K562 (cell line): ENCODE measurements at regions not wholly inside any gene's neighbourhood (a gene's known extent, or its start where the extent isn't known, plus 50 kb on each side); places are given as distances from the start of the nearest gene placed in this dataset.

Experiments used
- ATAC-seq: fragments of 200-7000 bp; cut with Tn5 transposase; 3 replicates; pipeline ENCODE4 v1.9.1; 2020; ENCODE audit warnings: moderate library complexity
- BruUV-seq: library from RNA; stranded (reverse); fragments of 400-500 nt; replicated peaks from 2 replicates; lab custom pipeline; 2021; lab: Mats Ljungman, UMichigan
- CTCF ChIA-PET: fragments of 300-600 bp; formaldehyde crosslinking; extraction: SDS; loops from one replicate; lab custom pipeline; 2021; ENCODE audit warnings: low intra/inter-chr PET ratio; lab: Yijun Ruan, JAX
- POLR2A ChIA-PET: fragments of 300-600, 350-650 bp; sonication (Branson Sonifier 250); formaldehyde crosslinking; extraction: SDS; loops from one replicate; lab custom pipeline; 2021; ENCODE audit warnings: antibody characterized with exemption, inconsistent platforms; lab: Yijun Ruan, JAX
- DNase-seq, 4 experiments: peaks; one replicate each; pipeline versions ENCODE4 v3.0.0 to v3.0.0-alpha.2; 2011 to 2018; ENCODE audit warnings: low spot score in 3 of 4, mixed read lengths in 3 of 4; ENCODE audit errors: extremely low read depth in 1 of 4
- FAIRE-seq: peaks from 2 replicates; lab custom pipeline; 2011; peaks lifted over from hg19 to GRCh38; lab: Jason Lieb, UNC
- H2AFZ ChIP-seq: 2 replicates; pipeline ENCODE4 v1.6.0; 2011; ENCODE audit warnings: low read depth, low read length, control low read depth, inconsistent platforms
- H3K27ac ChIP-seq: fragments of 200-600 bp; 3 replicates; pipeline ENCODE4 v1.8.0; 2011; ENCODE audit warnings: low read depth, mild to moderate bottlenecking, control low read depth, inconsistent platforms, low read length, moderate library complexity, mixed read lengths; ENCODE audit errors: extremely low read depth
- H3K27me3 ChIP-seq, 2 experiments: fragments of 300-600 bp in 1 of 2; 2 replicates in 1 of 2; 3 replicates in 1 of 2; pipeline versions ENCODE4 v1.6.0 to v1.8.0; 2011; ENCODE audit warnings: inconsistent platforms in 2 of 2, low read length in 2 of 2, mild to moderate bottlenecking in 1 of 2, mixed read lengths in 1 of 2, moderate library complexity in 1 of 2; ENCODE audit not compliant: control insufficient read depth in 2 of 2, insufficient read depth in 2 of 2
- H3K36me3 ChIP-seq: fragments of 300-600 bp; 3 replicates; pipeline ENCODE4 v1.8.0; 2011; ENCODE audit warnings: mild to moderate bottlenecking, low read length, inconsistent platforms; ENCODE audit not compliant: control insufficient read depth, insufficient read depth
- H3K4me1 ChIP-seq, 2 experiments: fragments of 200-600 bp in 1 of 2; replicated peaks in 1 of 2; 2 replicates in 1 of 2; 3 replicates in 1 of 2; pipeline versions ENCODE4 v1.5.1 to v1.8.0; 2011; ENCODE audit warnings: inconsistent platforms in 2 of 2, low read length in 2 of 2, mild to moderate bottlenecking in 1 of 2, mixed read lengths in 1 of 2, moderate library complexity in 1 of 2; ENCODE audit not compliant: control insufficient read depth in 2 of 2, insufficient read depth in 2 of 2
- H3K4me2 ChIP-seq: 2 replicates; pipeline ENCODE4 v1.6.1; 2011; ENCODE audit warnings: low read length, control low read depth, inconsistent platforms, mixed read lengths; ENCODE audit not compliant: insufficient read depth
- H3K4me3 ChIP-seq: fragments of 200-600 bp; sonication (generic), shearing (Covaris generic); 2 replicates; pipeline ENCODE4 v1.5.1; 2016; ENCODE audit warnings: control low read depth, inconsistent platforms
- H3K79me2 ChIP-seq: fragments of 200-600 bp; 3 replicates; pipeline ENCODE4 v1.8.0; 2011; ENCODE audit warnings: low read length, inconsistent platforms; ENCODE audit not compliant: control insufficient read depth, insufficient read depth
- H3K9ac ChIP-seq, 2 experiments: 2 replicates each; pipeline versions ENCODE4 v1.6.0 to v1.6.1; 2011; ENCODE audit warnings: low read depth in 2 of 2, low read length in 2 of 2, control low read depth in 1 of 2, inconsistent platforms in 1 of 2, mild to moderate bottlenecking in 1 of 2, mixed read lengths in 1 of 2; ENCODE audit not compliant: insufficient read depth in 1 of 2
- H3K9me1 ChIP-seq: one replicate; pipeline ENCODE4 v1.6.0; 2011; ENCODE audit warnings: inconsistent platforms, mild to moderate bottlenecking, low read length, moderate library complexity; ENCODE audit not compliant: control insufficient read depth, insufficient read depth
- H3K9me3 ChIP-seq: replicated peaks from 2 replicates; pipeline ENCODE4 v1.5.1; 2011; ENCODE audit warnings: low read depth, low read length, inconsistent platforms; ENCODE audit not compliant: control insufficient read depth, insufficient read depth
- H4K20me1 ChIP-seq: replicated peaks from 2 replicates; pipeline ENCODE4 v1.6.1; 2011; ENCODE audit warnings: low read length, inconsistent platforms, mixed read lengths; ENCODE audit not compliant: control insufficient read depth, insufficient read depth
- ADNP ChIP-seq: fragments of 200-800 bp; sonication (Bioruptor generic); IDR thresholded peaks from 2 replicates; pipeline ENCODE4 v1.6.1; 2016; ENCODE audit warnings: missing genetic modification characterization, missing compliant biosample characterization
- CBX8 ChIP-seq: fragments of 200-600 bp; sonication (generic); IDR thresholded peaks from 2 replicates; pipeline ENCODE4 v1.6.1; 2012; ENCODE audit warnings: borderline replicate concordance, mixed run types, low read depth, mild to moderate bottlenecking, moderate library complexity, mixed read lengths, low read length, control low read depth, inconsistent platforms; ENCODE audit not compliant: poor library complexity, severe bottlenecking; ENCODE audit errors: extremely low read depth
- DACH1 ChIP-seq: fragments of 450-650 bp; IDR thresholded peaks from 2 replicates; pipeline ENCODE4 v1.6.1; 2018; ENCODE audit not compliant: partially characterized antibody
- SLC30A9 ChIP-seq: fragments of 250-450 bp; sonication (Bioruptor Pico); IDR thresholded peaks from 2 replicates; pipeline ENCODE4 v1.8.0; 2022; ENCODE audit warnings: mild to moderate bottlenecking, moderate library complexity
- THRAP3 ChIP-seq: fragments of 450-650 bp; IDR thresholded peaks from 2 replicates; pipeline ENCODE4 v1.6.1; 2016; ENCODE audit warnings: mild to moderate bottlenecking, inconsistent platforms, borderline replicate concordance
- TSC22D4 ChIP-seq: fragments of 450-650 bp; IDR thresholded peaks from 2 replicates; pipeline ENCODE4 v1.6.1; 2016; ENCODE audit warnings: missing genetic modification characterization, missing biosample characterization, control low read depth
- ZNF174 ChIP-seq: fragments of 250-450 bp; sonication (Bioruptor Pico); IDR thresholded peaks from 2 replicates; pipeline ENCODE4 v1.4.0; 2020; ENCODE audit warnings: mild to moderate bottlenecking
- WGBS: fragments of 100-300 bp; shearing (Covaris generic); methylation state at CpG from one replicate; pipeline ENCODE4 v1.1.6; 2016; ENCODE audit warnings: low coverage, mixed read lengths; ENCODE audit not compliant: insufficient coverage; ENCODE audit errors: missing lambda C conversion rate; 5-methylcytosine and 5-hydroxymethylcytosine counted together
- in situ Hi-C: fragments of 300-500 bp; cut with MboI; formaldehyde crosslinking; loops from 4 replicates; pipeline ENCODE4 v1.15.0; 2018; ENCODE audit warnings: inconsistent platforms, mixed read lengths
- intact Hi-C: fragments of 100-400 bp; cut with micrococcal nuclease; formaldehyde crosslinking; loops from 2 replicates; pipeline ENCODE4 v1.14.2; 2022
- TF ChIP-seq, protein P1 (sequence below): sonication (generic); formaldehyde crosslinking; IDR thresholded peaks from 2 replicates; pipeline ENCODE4 v1.8.0; 2022; ENCODE audit warnings: mild to moderate bottlenecking, low read depth, missing genetic modification reagents

- FAIRE-seq: no peak
- Histone ChIP-seq H3K36me3 (no peaks in the 10 kb centered on the region), H3K4me2 (no peak overlapping the region), H3K4me1 (no peaks in the 10 kb centered on the region), H3K9me1 (no peaks in the 10 kb centered on the region), H3K9me3 (no peaks in the 10 kb centered on the region), H3K27ac (no peak overlapping the region), H3K4me3 (no peak overlapping the region), H3K79me2 (no peaks in the 10 kb centered on the region), H3K27me3 (peaks cover 3 to 29% of the 10 kb centered on the region in 2 experiments; a peak in 3 of 5 replicates), H4K20me1 (no peaks in the 10 kb centered on the region), H2AFZ (no peak overlapping the region), H3K9ac (no peak overlapping the region)
- no TSS peak for BruUV-seq
- in situ Hi-C loops: no loop called here
- WGBS: under 1% methylated on average over 13 of the region's 13 CpGs
- TF ChIP-seq SLC30A9: no peak
- CTCF ChIA-PET: no interaction called here
- DNase-seq: no peak
- POLR2A ChIA-PET: interaction anchor here (0.8 to 1.2 kb wide), 4 partner anchors 11 to 18 kb away, joined by 3 to 4 read pairs (median 4); no protein-coding TSS in a partner anchor
- intact Hi-C loops: no loop called here
- ATAC-seq: no peak
These were observed 70.1 kb upstream of the MEF2A start for GRCh38 chr15:99495430-99496301.

DNA sequence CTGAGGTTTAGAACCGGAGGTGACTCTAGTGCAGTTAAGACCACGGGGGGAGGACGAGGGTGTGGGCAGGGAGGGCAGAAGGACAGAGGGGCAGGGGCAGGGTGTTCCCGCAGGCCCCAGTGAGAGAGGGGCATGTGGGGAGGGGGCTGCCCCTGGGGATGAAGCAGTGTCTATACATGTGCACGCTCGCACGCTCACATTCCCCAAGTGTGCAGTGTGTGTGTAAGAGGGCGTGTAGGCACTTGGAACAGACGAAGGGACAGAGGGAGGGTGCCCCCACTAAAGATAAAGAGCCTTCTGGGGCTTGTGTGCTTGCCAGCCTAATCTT, 69.5 kb upstream of the MEF2A start:
- WGBS: 7% methylated on average over 6 of the region's 9 CpGs
- CTCF ChIA-PET: no interaction called here
- in situ Hi-C loops: no loop called here
- Histone ChIP-seq H3K9me1 (no peaks in the 10 kb centered on the region), H4K20me1 (no peaks in the 10 kb centered on the region), H3K27ac (no peak overlapping the region), H3K4me3 (no peak overlapping the region), H3K36me3 (no peaks in the 10 kb centered on the region), H3K9me3 (no peaks in the 10 kb centered on the region), H3K9ac (no peak overlapping the region), H3K4me1 (no peaks in the 10 kb centered on the region), H2AFZ (no peak overlapping the region), H3K4me2 (no peak overlapping the region), H3K79me2 (no peaks in the 10 kb centered on the region), H3K27me3 (peaks cover 3 to 29% of the 10 kb centered on the region in 2 experiments; a peak in 3 of 5 replicates)
- ATAC-seq (no peak), FAIRE-seq (no peak), DNase-seq (no peak)
- TF ChIP-seq ADNP (tag) (no peak), THRAP3 (no peak), CBX8 (no peak), TSC22D4 (tag) (no peak), ZNF174 (CRISPR knock-in tag) (no peak), DACH1 (no peak)
- TF ChIP-seq, protein P1, sequence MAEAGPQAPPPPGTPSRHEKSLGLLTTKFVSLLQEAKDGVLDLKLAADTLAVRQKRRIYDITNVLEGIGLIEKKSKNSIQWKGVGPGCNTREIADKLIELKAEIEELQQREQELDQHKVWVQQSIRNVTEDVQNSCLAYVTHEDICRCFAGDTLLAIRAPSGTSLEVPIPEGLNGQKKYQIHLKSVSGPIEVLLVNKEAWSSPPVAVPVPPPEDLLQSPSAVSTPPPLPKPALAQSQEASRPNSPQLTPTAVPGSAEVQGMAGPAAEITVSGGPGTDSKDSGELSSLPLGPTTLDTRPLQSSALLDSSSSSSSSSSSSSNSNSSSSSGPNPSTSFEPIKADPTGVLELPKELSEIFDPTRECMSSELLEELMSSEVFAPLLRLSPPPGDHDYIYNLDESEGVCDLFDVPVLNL (CRISPR knock-in tag): no peak
- intact Hi-C loops: no loop called here
- POLR2A ChIA-PET: interaction anchor here (0.8 to 1.2 kb wide), 3 partner anchors 11 to 12 kb away, joined by 3 to 4 read pairs (median 3); no protein-coding TSS in a partner anchor
- no TSS peak for BruUV-seq
